ENCODE measurements at regions not wholly inside any gene's neighbourhood (a gene's known extent, or its start where the extent isn't known, plus 50 kb on each side); places are given as distances from the start of the nearest gene placed in this dataset.

DNA sequence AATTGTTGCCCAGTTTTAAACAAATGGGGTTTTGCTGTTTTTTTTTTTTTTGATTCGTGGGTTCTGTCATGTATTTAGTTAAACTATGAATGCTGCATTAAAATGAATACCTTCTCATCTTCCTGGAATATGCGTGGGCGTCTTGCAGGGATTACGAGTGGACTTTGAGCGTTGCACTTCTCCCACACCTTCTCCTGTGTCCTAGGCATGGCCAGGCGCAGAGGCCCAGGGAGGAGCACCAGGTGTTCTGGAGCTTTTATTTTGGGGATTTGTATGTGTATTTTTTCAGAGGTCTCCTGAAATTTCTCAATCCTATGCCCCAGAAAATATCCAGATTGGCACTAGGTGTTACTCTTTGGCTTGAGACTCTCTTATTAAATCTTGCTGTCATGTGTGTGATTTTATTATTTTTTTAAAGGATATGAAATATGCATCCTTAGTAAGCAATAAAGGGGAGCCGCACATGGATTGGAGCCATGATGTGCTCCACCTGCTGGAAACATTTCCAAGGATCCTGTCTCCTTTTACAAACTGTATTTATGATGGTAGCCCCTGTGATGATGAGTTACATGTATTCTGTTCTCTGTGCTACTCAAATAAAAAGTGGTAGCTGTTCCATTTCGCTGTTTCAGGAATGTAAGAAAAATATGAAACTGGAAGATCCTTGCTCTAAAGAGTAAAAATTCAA is 482.2 kb upstream of the KLF6 start:
- ChIA-PET POLR2A (no interaction called here), CTCF (interaction anchor here (0.7 to 2.1 kb wide), 4 partner anchors 10 to 837 kb away, joined by 3 to 4 read pairs (median 4); no protein-coding TSS in a partner anchor)
- no peak for DNase-seq (ENCODE audit: low read depth)
- TF ChIP-seq, protein P1, sequence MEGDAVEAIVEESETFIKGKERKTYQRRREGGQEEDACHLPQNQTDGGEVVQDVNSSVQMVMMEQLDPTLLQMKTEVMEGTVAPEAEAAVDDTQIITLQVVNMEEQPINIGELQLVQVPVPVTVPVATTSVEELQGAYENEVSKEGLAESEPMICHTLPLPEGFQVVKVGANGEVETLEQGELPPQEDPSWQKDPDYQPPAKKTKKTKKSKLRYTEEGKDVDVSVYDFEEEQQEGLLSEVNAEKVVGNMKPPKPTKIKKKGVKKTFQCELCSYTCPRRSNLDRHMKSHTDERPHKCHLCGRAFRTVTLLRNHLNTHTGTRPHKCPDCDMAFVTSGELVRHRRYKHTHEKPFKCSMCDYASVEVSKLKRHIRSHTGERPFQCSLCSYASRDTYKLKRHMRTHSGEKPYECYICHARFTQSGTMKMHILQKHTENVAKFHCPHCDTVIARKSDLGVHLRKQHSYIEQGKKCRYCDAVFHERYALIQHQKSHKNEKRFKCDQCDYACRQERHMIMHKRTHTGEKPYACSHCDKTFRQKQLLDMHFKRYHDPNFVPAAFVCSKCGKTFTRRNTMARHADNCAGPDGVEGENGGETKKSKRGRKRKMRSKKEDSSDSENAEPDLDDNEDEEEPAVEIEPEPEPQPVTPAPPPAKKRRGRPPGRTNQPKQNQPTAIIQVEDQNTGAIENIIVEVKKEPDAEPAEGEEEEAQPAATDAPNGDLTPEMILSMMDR (IDR thresholded peaks at IDR 0.05; ENCODE audit: insufficient read depth, low read depth, low read length), result peak; percentile 20; the same call in 1 of the 2 replicates
- no peaks in the 10 kb centered on the region for H3K36me3 ChIP-seq (ENCODE audit: control insufficient read depth, insufficient read depth, low read length)
- no peak overlapping the region for H3K4me3 ChIP-seq (ENCODE audit: low read depth, low read length)
- no peaks in the 10 kb centered on the region for H3K27me3 ChIP-seq (ENCODE audit: control insufficient read depth, insufficient read depth, low read length)

DNA sequence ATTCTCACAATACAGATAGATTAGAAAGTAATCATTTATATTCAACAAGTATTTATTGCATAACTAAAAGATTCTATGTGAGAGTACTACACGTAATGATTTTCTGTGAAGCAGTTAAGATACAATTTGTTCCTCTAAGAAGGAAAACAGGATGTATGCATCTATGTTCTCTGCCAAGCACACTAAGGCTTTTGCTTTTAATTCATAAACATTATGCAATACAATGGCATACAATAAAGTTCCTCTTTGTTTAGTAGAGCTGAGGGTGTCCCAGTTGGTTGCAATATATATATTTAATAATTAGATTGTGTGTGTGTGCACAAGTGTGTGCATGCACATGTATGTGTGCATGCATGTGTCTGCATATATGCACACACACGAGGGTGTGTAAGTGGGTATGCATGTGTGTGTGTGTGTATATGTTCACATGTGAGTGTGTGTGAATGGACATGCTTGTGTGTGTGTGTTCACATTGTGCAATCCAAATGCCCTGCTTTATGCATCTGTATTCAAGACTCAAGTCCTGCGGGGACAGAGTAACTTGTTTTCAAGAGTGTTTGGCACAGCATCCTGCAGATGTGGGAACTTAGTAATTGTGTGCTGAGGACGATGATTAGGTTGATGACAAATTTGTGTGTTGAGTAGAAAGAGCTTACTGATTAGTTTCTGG is 481.5 kb upstream of the KLF6 start:
- H3K4me3 ChIP-seq (ENCODE audit: low read depth, low read length), result no peak overlapping the region
- CTCF ChIA-PET, result interaction anchor here (0.9 to 2.1 kb wide), 2 partner anchors 10 to 16 kb away, joined by 3 to 4 read pairs; no protein-coding TSS in a partner anchor
- no peaks in the 10 kb centered on the region for H3K27me3 ChIP-seq (ENCODE audit: control insufficient read depth, insufficient read depth, low read length)
- H3K36me3 ChIP-seq (ENCODE audit: control insufficient read depth, insufficient read depth, low read length), result no peaks in the 10 kb centered on the region
- TF ChIP-seq, protein P1 (IDR thresholded peaks at IDR 0.05; ENCODE audit: insufficient read depth, low read depth, low read length), result no peak
- no peak for DNase-seq (ENCODE audit: low read depth)
- POLR2A ChIA-PET, result no interaction called here

DNA sequence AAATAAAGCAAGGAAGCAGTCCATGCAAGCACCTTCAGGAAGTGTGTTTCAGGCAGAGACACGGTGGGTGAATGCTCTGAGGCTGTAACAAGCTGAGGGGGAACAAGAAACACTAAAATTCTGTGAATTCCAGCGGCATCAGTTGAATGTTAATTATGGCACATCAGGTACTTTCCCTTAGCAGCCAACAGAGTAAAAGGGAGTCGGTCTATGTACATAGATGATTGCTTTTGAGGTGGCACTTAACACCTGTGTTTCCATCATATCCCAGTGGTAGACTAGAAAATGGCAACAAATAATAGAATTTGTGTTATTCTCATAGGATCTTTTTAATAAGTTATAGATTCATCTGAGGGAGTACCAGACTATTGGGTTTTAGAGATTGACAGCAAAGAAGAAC is 481.0 kb upstream of the KLF6 start:
- ChIA-PET POLR2A (no interaction called here), CTCF (no interaction called here)
- TF ChIP-seq, protein P1 (IDR thresholded peaks at IDR 0.05; ENCODE audit: insufficient read depth, low read depth, low read length), result no peak
- no peak for DNase-seq (ENCODE audit: low read depth)
- Histone ChIP-seq H3K27me3 (ENCODE audit: control insufficient read depth, insufficient read depth, low read length) (no peaks in the 10 kb centered on the region), H3K4me3 (ENCODE audit: low read depth, low read length) (no peak overlapping the region), H3K36me3 (ENCODE audit: control insufficient read depth, insufficient read depth, low read length) (no peaks in the 10 kb centered on the region)

DNA sequence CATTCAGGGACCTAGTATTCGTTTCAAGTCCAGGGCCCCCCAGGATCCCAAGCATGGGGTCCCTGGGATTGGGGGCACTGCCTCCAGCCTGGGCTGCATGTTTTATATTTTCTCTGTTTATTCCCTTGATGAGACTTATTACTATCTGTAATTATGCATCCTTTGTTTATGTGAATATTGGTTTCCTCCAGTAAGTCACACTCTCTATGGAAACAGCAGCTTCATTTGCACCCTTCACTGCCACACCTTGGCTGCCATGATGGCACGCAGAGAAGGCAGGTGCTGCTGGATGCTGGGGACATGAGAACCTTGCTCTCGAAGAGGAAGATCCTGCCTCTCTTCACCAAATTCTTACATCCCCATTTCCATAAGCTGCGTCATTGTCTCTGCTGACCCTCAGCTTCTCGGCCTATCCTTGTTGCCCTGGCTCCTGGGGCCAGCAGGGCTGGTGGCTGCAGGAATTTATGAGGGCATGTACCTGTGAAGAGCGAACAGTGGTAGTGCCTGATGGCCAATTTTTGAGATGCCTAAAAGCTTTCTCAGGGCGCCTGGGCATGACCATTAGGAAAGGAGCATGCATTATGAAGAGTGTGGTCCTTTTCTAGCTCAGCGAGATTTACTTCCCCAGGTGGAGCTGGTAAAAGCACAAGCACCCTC is 479.3 kb upstream of the KLF6 start:
- CTCF ChIA-PET, result interaction anchor here (1.8 kb wide), 1 partner anchor 14 kb away, joined by 7 read pairs; no protein-coding TSS in a partner anchor
- H3K36me3 ChIP-seq (ENCODE audit: control insufficient read depth, insufficient read depth, low read length), result no peaks in the 10 kb centered on the region
- no peaks in the 10 kb centered on the region for H3K27me3 ChIP-seq (ENCODE audit: control insufficient read depth, insufficient read depth, low read length)
- no peak overlapping the region for H3K4me3 ChIP-seq (ENCODE audit: low read depth, low read length)
- no peak for DNase-seq (ENCODE audit: low read depth)
- POLR2A ChIA-PET, result no interaction called here
- TF ChIP-seq, protein P1 (IDR thresholded peaks at IDR 0.05; ENCODE audit: insufficient read depth, low read depth, low read length), result no peak

DNA sequence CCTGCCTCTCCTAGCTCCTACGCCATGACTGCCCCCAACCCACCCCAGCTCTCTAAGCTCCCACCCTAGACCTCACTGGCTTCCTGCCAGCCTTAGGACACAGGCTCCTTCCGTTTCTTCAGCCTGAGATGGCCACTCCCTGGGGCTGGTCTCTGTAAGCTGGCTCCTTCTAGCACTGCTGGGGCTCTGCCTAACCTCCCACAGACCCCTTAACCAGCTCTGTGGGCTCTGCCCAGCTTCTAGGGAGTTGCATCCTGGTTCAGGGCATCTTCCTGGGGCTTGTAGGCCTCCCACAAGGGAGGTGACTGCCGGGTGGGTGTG is 478.6 kb upstream of the KLF6 start:
- Histone ChIP-seq H3K36me3 (ENCODE audit: control insufficient read depth, insufficient read depth, low read length) (no peaks in the 10 kb centered on the region), H3K4me3 (ENCODE audit: low read depth, low read length) (no peak overlapping the region), H3K27me3 (ENCODE audit: control insufficient read depth, insufficient read depth, low read length) (no peaks in the 10 kb centered on the region)
- POLR2A ChIA-PET, result no interaction called here
- no peak for DNase-seq (ENCODE audit: low read depth)
- CTCF ChIA-PET, result interaction anchor here (0.6 to 1.8 kb wide), 3 partner anchors 15 to 179 kb away, joined by 3 to 7 read pairs (median 4); no protein-coding TSS in a partner anchor
- TF ChIP-seq, protein P1 (IDR thresholded peaks at IDR 0.05; ENCODE audit: insufficient read depth, low read depth, low read length), result no peak
